Skeletal muscle cell (primary cell): ENCODE measurements at regions not wholly inside any gene's neighbourhood (a gene's known extent, or its start where the extent isn't known, plus 50 kb on each side); places are given as distances from the start of the nearest gene placed in this dataset.
A peak's percentile ranks its signal among the peaks of the same experiment; 100 is the strongest.

ENCODE experiments used
- DNase-seq: peaks from one replicate; pipeline ENCODE4 v3.0.0-alpha.2; 2010; ENCODE audit warnings: low read depth
- H3K4me3 ChIP-seq: 2 replicates; pipeline ENCODE4 v1.5.1; 2011; ENCODE audit warnings: low read depth, mild to moderate bottlenecking, control low read depth, low read length, moderate library complexity

- H3K4me3 ChIP-seq = no peak overlapping the region
- no peak for DNase-seq
These were observed 261.4 kb upstream of the CDH4 start for GRCh38 chr20:60990643-60991042.

DNA sequence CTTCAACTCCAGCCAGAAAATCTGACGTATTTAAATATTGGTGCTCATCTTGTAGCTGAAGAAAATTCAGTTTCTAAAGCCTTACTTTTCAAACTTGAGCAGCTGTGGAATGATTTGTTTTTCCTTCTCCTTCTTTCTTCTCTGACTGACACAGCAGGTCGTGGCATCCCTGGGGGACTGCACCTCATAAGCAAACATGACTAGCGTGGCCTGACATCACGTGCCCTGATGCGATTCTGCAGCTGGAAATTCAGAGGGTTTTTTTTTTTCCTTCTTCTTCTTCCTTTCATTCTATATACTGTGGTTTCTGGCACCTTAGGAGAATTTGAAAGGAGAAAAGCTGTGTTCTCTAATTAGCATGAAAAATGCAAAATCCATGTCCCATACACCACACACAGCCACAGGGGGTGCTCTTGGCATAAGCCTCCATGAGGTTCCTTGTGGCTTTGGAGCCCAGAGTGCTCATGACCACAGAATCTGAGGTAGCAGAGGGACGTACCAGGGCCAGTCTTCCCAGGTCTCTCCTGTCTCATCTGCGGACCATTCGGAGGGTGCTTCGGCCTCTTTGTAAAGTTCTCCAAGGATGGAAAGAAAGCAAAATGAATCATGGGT, 258.5 kb upstream of the CDH4 start:
- no peak for DNase-seq
- no peak overlapping the region for H3K4me3 ChIP-seq

DNA sequence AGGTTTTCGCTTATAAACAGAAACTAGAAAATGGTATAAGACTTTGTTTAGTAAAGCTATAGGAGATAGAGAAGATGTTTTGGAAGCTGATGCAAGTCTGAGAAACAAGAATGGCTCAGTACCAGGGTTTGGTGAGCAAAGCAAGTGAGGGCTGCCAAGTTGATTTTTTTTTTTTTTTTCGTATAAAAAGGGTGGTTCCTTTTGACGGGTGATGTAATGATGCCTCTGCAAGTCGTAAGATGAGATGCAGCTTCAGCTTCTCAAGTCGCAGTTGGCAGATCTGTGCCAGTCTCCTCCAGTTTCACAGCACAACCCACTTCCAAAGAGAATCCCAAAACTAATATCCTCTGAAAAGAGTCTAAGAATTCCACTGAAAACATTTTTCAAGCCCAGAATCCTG, 252.8 kb upstream of the CDH4 start:
- H3K4me3 ChIP-seq = no peak overlapping the region

GRCh38 chr20:61002090-61002489, 250.0 kb upstream of the CDH4 start:
- H3K4me3 ChIP-seq = no peak overlapping the region
- no peak for DNase-seq

More for the DNA sequence above, 252.8 kb upstream of the CDH4 start:
- peak; percentile 20 for DNase-seq

DNA sequence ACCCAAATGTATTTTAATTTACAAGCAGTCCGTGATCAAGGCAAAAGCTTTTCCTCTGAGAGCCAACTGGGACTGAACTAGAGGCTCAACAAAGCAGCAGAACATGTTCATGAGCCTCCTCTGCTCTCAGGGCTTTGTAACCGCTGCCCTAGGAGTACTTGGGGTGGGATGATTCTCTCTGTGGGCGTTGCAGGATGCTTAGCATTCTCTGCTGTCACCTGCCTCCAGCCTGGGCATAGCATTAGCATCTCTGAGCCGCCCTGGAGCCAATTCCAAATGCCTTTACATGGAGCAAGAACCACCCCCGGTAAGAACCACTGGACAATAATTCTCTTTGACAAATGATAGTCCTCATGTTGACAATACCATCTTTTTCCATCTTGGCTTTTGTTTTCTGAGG, 237.6 kb upstream of the CDH4 start:
- DNase-seq = no peak
- no peak overlapping the region for H3K4me3 ChIP-seq

DNA sequence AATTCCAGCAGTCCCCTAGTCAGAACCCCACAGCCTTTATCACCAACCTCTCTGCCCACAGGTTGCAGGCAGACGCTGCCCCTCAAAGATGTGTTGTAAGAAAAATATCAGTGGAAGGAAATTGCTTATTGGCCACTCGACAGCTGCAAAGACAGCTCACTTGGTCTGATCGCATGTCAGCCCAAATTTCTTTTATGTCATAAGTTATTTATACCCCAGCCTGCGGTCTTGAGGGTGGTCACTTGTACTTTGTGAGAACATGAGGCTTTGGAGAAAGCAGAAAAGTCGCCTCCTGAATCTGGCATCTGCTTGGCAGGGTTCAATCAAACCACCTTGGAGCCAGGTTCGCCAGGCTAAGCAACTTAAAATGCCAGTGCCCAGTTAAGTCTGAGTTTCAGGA, 236.5 kb upstream of the CDH4 start:
- no peak for DNase-seq
- H3K4me3 ChIP-seq = no peak overlapping the region

- no peak overlapping the region for H3K4me3 ChIP-seq
- no peak for DNase-seq
These were observed 232.7 kb upstream of the CDH4 start for GRCh38 chr20:61019322-61019721.

- no peak overlapping the region for H3K4me3 ChIP-seq
- DNase-seq = no peak
These were observed 228.4 kb upstream of the CDH4 start for GRCh38 chr20:61023612-61024011.

- no peak for DNase-seq
These were observed 227.7 kb upstream of the CDH4 start for GRCh38 chr20:61024390-61024789.

GRCh38 chr20:61025536-61025935, 226.5 kb upstream of the CDH4 start:
- no peak for DNase-seq
- H3K4me3 ChIP-seq = no peak overlapping the region

More at GRCh38 chr20:61024390-61024789, 227.7 kb upstream of the CDH4 start:
- no peak overlapping the region for H3K4me3 ChIP-seq

DNA sequence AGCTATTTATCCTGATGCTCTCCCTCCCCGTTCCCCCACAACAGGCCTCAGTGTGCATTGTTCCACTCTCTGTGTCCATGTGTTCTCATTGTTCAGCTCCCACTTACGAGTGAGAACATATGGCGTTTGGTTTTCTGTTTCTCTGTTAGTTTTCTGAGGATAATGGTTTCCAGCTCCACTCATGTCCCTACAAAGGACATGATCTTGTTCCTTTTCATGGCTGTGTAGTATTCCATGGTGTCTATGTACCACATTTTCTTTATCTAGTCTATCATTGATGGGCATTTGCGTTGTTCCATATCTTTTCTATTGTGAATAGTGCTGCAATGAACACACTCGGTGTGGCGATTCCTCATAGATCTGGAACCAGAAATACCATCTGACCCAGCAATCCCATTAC, 225.9 kb upstream of the CDH4 start:
- H3K4me3 ChIP-seq = no peak overlapping the region

GRCh38 chr20:61026731-61027130, 225.3 kb upstream of the CDH4 start:
- no peak for DNase-seq
- H3K4me3 ChIP-seq = no peak overlapping the region

More for the DNA sequence above, 225.9 kb upstream of the CDH4 start:
- no peak for DNase-seq

DNA sequence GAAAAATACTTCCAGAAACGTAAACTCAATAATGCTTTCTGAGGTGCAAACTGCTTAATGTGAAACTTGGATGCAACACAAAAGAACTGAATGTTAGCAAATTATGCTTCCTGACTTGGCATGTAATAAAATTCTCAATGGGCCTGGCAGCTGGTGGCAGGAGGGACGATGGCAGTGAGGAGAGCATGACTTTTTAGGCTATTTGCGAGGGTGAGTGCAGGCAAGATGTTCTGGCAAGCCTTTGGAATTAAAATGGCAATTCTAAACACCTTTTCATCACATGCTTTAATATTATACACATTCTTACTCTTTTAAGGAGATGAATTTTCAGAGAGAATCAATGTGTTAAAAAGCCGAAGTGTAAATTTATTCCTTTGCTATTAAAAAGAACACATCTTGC, 224.8 kb upstream of the CDH4 start:
- no peak overlapping the region for H3K4me3 ChIP-seq
- DNase-seq = no peak

- no peak for DNase-seq
These were observed 221.9 kb upstream of the CDH4 start for GRCh38 chr20:61030130-61030529.

DNA sequence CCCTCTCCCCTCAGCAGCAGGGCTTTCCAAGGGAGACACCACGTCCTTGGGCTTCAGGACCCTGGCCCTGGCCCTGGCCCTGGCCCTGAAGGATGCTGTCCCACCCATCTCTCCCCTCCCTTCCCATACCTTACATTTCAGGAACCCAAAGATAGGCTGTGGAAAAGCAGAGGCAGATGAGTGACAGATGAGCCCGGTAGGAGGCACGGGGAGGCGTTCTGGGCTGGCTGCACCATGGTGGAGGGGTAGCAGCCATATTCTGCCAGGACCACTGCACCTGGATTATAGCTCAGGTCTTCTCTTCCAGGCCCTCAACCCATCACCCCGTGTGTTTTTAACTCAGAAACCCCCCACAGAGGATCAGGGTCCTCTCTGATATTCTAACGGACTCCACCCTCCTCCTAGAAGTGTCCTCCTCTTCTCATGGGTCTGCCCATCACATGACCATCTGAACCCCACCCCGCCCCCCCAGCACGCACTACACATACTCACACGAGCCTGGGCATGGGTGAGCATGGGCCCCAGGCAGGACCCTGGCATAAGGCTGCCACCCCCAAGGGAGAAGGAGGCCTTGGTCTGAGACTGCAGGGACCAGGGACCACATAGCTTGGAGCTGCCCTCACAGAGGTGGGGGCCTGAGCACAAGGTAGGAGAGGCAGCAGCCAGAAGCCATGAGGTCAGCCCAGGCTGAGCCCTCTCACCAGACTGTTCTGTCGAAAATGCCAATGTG, 220.8 kb upstream of the CDH4 start:
- H3K4me3 ChIP-seq = no peak overlapping the region
- no peak for DNase-seq

More at GRCh38 chr20:61030130-61030529, 221.9 kb upstream of the CDH4 start:
- no peak overlapping the region for H3K4me3 ChIP-seq

DNA sequence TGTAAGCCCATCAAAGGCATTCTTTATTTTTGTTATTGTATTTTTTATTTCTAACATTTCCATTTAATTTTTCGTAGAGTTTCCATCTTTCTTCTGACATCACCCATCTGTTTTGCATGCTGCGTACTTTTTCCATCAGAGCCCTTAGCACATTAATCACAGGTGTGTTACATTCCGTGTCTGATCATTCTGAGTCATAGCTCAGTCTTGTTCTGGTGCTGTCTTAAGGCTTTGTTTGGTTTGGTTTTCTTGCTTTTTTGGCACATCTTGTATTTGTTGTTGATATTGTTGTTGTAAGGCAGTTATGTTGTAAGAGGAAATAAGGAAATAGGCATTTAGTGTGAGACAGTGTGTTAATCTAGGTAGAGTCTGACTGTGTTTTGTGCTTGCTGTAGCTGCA, 214.6 kb upstream of the CDH4 start:
- H3K4me3 ChIP-seq = no peak overlapping the region
- DNase-seq = no peak

GRCh38 chr20:61041481-61041880, 210.6 kb upstream of the CDH4 start:
- DNase-seq = no peak
- no peak overlapping the region for H3K4me3 ChIP-seq

DNA sequence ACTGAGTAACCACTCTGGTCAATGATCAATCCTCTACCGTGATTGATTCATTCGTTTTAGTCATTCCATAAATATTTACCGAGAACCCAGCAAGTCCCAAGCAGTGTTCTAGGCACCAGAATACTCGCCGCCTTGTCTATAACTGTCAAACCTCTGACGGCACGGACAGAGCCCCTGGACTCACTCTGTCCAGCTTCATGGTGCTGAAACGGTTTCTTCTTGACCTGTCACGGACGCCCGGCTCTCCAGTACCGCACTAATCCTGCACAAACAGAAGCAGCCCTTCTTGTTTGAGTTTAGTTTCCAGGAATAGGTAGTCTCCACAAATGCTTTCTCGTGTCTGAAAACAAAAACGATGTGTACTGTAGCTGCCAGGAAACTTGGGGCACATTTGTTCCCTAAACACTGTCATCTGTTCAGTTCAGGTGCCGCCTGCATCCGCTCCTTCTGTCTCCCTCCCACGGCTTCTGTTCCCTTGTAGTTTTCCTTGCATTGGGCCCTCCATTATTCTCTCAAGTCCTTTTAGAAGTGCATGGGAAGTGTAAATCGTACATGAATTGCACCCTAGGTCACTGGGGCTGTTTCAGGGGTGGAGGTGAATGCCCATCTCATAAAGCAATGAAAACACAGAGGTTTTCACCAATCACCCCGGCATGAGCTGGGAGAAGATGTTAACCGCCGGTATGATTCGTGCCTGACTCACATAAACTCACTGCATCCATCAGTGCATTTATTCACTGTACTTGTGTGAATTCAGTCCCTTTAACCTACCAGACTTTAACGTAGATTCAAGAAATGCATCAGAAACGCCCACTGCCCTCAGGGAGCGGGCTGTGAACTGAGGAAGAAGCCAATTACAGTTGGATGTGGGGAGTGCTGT, 209.3 kb upstream of the CDH4 start:
- peak; percentile 7 for DNase-seq
- no peak overlapping the region for H3K4me3 ChIP-seq

- H3K4me3 ChIP-seq = no peak overlapping the region
- DNase-seq = no peak
These were observed 208.4 kb upstream of the CDH4 start for GRCh38 chr20:61043681-61044080.

DNA sequence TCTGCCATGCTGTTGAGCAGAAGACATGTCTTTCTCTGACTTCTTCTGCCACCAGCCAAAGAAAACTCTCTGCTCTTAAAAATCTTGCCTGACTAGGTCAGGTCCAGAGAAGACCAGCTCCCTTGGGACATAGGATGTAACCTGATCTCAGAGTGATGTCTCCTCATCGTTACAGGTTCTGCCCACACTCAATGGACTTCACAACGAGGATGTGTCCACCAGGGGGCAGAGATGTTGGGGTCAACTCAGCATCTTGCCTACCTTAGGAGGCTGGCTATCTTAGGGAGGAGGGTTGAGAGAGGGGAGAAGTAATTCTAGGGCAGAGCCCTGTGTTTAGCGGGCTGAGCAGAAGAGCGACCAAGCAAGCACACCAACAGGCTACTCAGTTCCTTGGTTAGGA, 207.6 kb upstream of the CDH4 start:
- no peak overlapping the region for H3K4me3 ChIP-seq
- no peak for DNase-seq
